Hepatocyte (in vitro differentiated cells): ENCODE measurements at regions not wholly inside any gene's neighbourhood (a gene's known extent, or its start where the extent isn't known, plus 50 kb on each side); places are given as distances from the start of the nearest gene placed in this dataset.

Source experiments
- CTCF ChIP-seq: fragments of 200-600 bp; sonication (generic); IDR thresholded peaks from 2 replicates; pipeline ENCODE4 v1.5.1; 2016; ENCODE audit warnings: antibody characterized with exemption, mild to moderate bottlenecking; ENCODE audit not compliant: poor library complexity
- EZH2 ChIP-seq: fragments of 200-600 bp; sonication (generic); IDR thresholded peaks from 2 replicates; pipeline ENCODE4 v1.6.1; 2016; ENCODE audit warnings: antibody characterized with exemption, mild to moderate bottlenecking, borderline replicate concordance

GRCh38 chr3:80036176-80036575 is 268.4 kb upstream of the ROBO1 start:
- no peak for TF ChIP-seq CTCF
- TF ChIP-seq EZH2, result no peak
